ENCODE measurements at regions not wholly inside any gene's neighbourhood (a gene's known extent, or its start where the extent isn't known, plus 50 kb on each side); places are given as distances from the start of the nearest gene placed in this dataset.

GRCh38 chr16:65679785-65680184 lies 557.9 kb upstream of the CDH11 start:
- no peak for TF ChIP-seq CTCF (IDR thresholded peaks at IDR 0.05)
- TF ChIP-seq POLR2A (IDR thresholded peaks at IDR 0.05; ENCODE audit: low read depth): no peak
- no peak for TF ChIP-seq POLR2AphosphoS5 (IDR thresholded peaks at IDR 0.05)
